Epithelial cell of esophagus (primary cell): ENCODE measurements at regions not wholly inside any gene's neighbourhood (a gene's known extent, or its start where the extent isn't known, plus 50 kb on each side); places are given as distances from the start of the nearest gene placed in this dataset.

Experiments used
- DNase-seq: peaks from one replicate; pipeline ENCODE4 v3.0.0; 2010; ENCODE audit warnings: low read depth
- H3K4me3 ChIP-seq: 2 replicates; pipeline ENCODE4 v1.5.1; 2011; ENCODE audit warnings: mild to moderate bottlenecking, low read length, control low read depth
- TF ChIP-seq, protein P1 (sequence below): IDR thresholded peaks from 2 replicates; pipeline ENCODE4 v1.5.1; 2011; ENCODE audit warnings: low read depth, mild to moderate bottlenecking, low read length, control low read depth, inconsistent platforms; ENCODE audit not compliant: insufficient read depth; ENCODE audit errors: missing control alignments

DNA sequence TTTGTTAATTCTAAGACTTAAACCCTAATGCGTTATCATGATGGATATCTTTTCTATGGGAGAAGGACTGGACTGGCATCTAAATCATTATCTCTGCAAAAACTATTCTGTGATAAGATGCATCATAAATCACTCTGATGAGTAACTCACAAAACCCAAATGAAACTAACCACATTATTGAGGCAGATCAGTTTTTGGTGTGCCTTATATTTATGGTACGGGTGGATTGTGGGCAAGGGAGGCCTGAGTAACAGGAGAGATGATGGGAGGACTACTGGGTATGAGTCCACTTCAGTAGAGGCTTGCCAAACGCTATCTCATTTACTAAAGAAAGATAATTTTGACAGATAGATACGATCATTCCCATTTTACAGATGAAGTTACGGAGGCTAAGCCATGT is 66.4 kb upstream of the GUCY1A1 start:
- TF ChIP-seq, protein P1, sequence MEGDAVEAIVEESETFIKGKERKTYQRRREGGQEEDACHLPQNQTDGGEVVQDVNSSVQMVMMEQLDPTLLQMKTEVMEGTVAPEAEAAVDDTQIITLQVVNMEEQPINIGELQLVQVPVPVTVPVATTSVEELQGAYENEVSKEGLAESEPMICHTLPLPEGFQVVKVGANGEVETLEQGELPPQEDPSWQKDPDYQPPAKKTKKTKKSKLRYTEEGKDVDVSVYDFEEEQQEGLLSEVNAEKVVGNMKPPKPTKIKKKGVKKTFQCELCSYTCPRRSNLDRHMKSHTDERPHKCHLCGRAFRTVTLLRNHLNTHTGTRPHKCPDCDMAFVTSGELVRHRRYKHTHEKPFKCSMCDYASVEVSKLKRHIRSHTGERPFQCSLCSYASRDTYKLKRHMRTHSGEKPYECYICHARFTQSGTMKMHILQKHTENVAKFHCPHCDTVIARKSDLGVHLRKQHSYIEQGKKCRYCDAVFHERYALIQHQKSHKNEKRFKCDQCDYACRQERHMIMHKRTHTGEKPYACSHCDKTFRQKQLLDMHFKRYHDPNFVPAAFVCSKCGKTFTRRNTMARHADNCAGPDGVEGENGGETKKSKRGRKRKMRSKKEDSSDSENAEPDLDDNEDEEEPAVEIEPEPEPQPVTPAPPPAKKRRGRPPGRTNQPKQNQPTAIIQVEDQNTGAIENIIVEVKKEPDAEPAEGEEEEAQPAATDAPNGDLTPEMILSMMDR = no peak
- DNase-seq = no peak
- no peak overlapping the region for H3K4me3 ChIP-seq

DNA sequence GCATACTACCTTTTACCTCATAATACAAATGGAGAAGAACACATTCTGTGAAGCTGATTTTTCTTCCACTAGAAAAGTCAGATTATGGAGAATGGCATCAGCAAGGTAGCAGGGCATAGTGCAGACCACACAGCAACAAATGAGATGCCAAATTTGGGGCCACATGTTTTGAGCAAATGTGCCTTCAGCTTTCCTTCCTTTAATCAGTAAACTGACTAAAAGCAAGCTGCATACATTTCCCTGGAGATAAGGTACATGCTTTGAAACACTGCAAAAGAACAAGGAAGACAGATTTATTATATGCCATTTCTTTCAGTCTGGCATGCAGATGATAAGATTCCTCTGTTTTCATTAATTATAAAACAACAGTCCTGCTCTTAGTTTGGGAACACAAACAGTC is 67.1 kb upstream of the GUCY1A1 start:
- TF ChIP-seq, protein P1 = no peak
- no peak overlapping the region for H3K4me3 ChIP-seq
- DNase-seq = no peak

DNA sequence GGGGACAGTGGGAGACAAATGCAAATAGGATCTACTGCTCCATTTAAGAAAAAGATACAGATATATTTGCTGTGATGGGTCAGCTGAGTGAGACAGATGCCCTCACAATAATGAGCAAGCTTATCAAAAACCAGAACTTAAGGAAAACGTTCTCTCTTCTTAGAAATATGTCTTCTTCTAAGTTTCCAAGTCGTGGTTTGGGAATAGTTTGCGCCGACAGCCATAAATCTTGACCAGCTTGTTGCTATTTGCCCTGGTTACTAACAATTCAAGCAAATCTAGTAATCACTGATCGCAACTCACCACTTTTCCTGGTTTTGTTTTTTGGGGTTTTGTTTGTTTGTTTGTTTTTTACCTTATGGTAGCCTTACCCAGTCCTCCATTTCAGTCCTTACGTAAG is 67.6 kb upstream of the GUCY1A1 start:
- no peak overlapping the region for H3K4me3 ChIP-seq
- TF ChIP-seq, protein P1 = no peak
- no peak for DNase-seq

DNA sequence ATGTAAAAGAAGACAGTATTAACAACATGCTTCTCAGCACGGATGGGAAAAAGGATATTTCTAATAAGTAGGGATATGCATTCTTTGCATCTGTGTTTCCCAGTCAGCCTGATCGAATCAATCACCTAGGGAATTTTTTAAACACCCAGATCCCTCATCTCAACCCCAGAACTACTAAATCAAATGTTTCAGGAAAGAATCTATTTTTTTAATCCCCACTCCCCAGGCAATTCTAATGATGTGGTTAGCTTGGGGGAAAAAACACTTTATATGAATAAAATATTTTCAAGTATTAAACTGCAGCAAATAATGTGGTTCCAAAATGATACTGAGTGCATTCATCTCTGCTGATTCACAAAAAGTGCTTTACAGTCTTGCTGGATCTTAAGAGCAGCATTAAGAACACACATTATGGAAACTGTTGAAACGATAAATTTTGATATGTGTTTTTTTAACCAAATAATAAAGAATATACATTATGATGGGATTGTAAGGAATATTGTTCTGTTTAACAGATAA is 68.7 kb upstream of the GUCY1A1 start:
- no peak overlapping the region for H3K4me3 ChIP-seq
- TF ChIP-seq, protein P1 = no peak
- DNase-seq = no peak

DNA sequence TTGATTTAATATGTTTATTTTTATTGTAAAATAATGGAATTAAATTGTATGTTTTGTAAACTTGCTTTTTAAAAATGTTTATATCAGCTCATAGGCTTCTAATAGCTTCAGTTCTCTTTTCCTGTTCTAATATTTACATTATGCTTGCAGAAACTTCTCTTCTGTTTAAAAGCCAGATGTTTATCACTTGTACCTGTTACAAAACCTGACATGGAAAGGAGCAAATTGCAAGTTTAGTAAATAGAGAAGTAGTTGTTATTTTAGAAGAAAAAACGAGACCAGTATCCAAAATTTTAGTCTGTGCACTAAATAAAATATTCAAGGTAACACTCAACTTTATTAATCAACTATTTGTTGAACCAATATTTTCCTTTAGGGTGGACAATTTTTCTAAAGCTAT is 69.4 kb upstream of the GUCY1A1 start:
- no peak overlapping the region for H3K4me3 ChIP-seq
- DNase-seq = no peak
- TF ChIP-seq, protein P1 = no peak

DNA sequence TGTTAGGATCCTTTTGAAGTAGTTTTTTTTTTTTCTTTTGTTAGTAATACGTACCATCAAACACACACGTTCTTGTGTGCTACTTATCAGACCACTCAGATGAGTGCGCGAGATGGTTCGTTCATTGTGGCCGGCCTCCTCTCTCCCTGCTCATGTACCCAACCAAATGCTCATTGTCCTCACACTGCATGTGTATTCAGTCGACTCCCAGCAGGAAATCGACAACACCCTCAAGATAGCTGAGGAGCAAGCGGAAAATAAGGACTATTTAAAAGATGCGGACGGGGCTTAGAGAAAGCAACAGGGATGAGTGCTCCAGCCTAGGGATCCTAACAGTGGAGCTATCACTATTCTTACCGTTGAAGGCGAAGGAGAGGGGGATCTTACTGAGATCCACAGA is 72.9 kb upstream of the GUCY1A1 start:
- no peak for DNase-seq
- H3K4me3 ChIP-seq = no peak overlapping the region
- TF ChIP-seq, protein P1 = no peak

DNA sequence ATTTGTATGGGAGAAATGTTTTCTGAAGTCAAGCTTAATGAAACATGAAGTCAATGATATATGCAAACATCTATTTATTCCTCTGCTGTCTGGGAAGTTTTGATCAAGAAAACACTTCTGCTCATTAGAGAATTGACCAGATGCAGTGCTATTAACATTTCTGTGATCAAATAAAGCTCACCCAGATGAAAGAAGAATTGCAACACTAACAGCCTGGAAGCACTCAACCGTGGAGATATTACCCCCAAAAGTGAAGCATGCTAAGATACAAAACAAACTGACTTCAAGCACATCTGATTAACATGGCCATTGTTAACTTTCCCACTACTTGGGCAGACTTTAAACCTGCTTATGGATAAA is 73.7 kb upstream of the GUCY1A1 start:
- DNase-seq = no peak
- TF ChIP-seq, protein P1 = no peak
- no peak overlapping the region for H3K4me3 ChIP-seq
